PC-3 (cell line): ENCODE measurements at regions not wholly inside any gene's neighbourhood (a gene's known extent, or its start where the extent isn't known, plus 50 kb on each side); places are given as distances from the start of the nearest gene placed in this dataset.

Experiments used
- EZH2 ChIP-seq: fragments of 300-600 bp; sonication (generic); IDR thresholded peaks from one replicate; pipeline ENCODE4 v1.6.1; 2017; ENCODE audit warnings: antibody characterized with exemption, mild to moderate bottlenecking, low read length; ENCODE audit not compliant: unreplicated experiment
- EZH2phosphoT487 ChIP-seq: fragments of 300-600 bp; sonication (generic); IDR thresholded peaks from 2 replicates; pipeline ENCODE4 v1.6.1; 2018; ENCODE audit warnings: mild to moderate bottlenecking, antibody characterized with exemption, low read length, borderline replicate concordance
- TF ChIP-seq, protein P1 (sequence below): fragments of 300-600 bp; sonication (generic); conservative IDR thresholded peaks from 2 replicates; pipeline ENCODE4 v1.5.1; 2017; ENCODE audit warnings: antibody characterized with exemption, low read depth, mild to moderate bottlenecking, low read length

DNA sequence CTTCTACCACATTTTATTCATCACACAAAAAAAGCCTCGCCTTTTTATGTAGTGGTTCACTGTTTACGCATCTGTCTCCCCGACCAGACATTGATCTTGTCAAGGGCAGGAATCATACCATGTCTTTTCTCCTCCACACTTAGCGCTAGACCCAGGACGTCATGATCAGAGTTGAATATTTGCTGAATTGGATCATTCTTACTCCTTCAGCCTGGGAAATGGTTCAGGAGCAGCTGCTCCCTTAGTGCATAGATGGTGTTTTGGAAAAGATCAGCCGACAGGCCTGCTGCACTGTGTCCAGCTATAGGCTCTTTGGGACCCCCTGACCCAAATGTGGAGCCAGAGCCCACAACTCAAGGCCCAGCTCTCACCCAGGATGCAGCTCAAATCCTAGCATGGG lies 249.1 kb upstream of the TMEM72 start:
- no peak for TF ChIP-seq EZH2phosphoT487
- TF ChIP-seq, protein P1, sequence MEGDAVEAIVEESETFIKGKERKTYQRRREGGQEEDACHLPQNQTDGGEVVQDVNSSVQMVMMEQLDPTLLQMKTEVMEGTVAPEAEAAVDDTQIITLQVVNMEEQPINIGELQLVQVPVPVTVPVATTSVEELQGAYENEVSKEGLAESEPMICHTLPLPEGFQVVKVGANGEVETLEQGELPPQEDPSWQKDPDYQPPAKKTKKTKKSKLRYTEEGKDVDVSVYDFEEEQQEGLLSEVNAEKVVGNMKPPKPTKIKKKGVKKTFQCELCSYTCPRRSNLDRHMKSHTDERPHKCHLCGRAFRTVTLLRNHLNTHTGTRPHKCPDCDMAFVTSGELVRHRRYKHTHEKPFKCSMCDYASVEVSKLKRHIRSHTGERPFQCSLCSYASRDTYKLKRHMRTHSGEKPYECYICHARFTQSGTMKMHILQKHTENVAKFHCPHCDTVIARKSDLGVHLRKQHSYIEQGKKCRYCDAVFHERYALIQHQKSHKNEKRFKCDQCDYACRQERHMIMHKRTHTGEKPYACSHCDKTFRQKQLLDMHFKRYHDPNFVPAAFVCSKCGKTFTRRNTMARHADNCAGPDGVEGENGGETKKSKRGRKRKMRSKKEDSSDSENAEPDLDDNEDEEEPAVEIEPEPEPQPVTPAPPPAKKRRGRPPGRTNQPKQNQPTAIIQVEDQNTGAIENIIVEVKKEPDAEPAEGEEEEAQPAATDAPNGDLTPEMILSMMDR = no peak
- no peak for TF ChIP-seq EZH2
